Endothelial cell of umbilical vein (primary cell): ENCODE measurements at regions not wholly inside any gene's neighbourhood (a gene's known extent, or its start where the extent isn't known, plus 50 kb on each side); places are given as distances from the start of the nearest gene placed in this dataset.

Source experiments
- EZH2 ChIP-seq: IDR thresholded peaks from 2 replicates; pipeline ENCODE4 v1.6.1; 2012; ENCODE audit warnings: borderline replicate concordance, low read depth, mild to moderate bottlenecking, moderate library complexity, low read length, inconsistent platforms; ENCODE audit not compliant: severe bottlenecking
- FOS ChIP-seq: IDR thresholded peaks from 2 replicates; pipeline ENCODE4 v1.6.1; 2011; ENCODE audit warnings: mild to moderate bottlenecking, low read length, moderate library complexity, borderline replicate concordance; ENCODE audit not compliant: insufficient read depth
- MYC ChIP-seq: IDR thresholded peaks from one replicate; pipeline ENCODE4 v1.6.1; 2011; ENCODE audit warnings: mild to moderate bottlenecking, low read depth, low read length
- POLR2A ChIP-seq: IDR thresholded peaks from 2 replicates; pipeline ENCODE4 v1.6.1; 2012; ENCODE audit warnings: low read depth, mild to moderate bottlenecking, control low read depth, low read length
- POLR2AphosphoS5 ChIP-seq: IDR thresholded peaks from 2 replicates; pipeline ENCODE4 v1.6.1; 2012; ENCODE audit warnings: low read depth, mild to moderate bottlenecking, control low read depth, low read length, moderate library complexity; ENCODE audit not compliant: insufficient read depth
- TF ChIP-seq, protein P1 (sequence below), 2 donors: IDR thresholded peaks; 1 replicate in 1 of 2; 2 replicates in 1 of 2; pipeline ENCODE4 v1.5.1; 2011; ENCODE audit warnings: low read length in 2 of 2, mild to moderate bottlenecking in 2 of 2, moderate library complexity in 2 of 2, control low read depth in 1 of 2, inconsistent platforms in 1 of 2, low read depth in 1 of 2; ENCODE audit not compliant: insufficient read depth in 1 of 2; ENCODE audit errors: extremely low read depth in 1 of 2

DNA sequence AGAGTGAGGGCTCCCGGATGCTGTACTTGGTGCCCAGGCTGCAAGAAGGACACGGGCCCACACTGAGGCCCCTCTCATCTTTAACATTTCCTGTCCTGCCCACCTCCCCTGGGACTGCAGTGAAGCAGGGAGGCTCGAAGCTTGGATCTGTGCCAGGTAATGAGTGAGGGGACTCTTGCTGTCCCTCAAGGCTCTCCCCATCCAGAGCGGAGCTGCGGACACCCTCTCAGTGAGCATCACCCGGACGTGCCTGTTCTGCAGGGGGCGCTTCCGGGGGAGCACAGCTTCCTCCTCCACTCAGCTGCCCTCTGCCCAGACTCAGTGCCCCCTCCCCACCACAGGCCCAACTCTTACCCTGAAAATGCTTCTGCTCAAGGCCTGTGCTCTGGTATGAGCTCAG lies 150.0 kb upstream of the MYCN start:
- TF ChIP-seq, protein P1, sequence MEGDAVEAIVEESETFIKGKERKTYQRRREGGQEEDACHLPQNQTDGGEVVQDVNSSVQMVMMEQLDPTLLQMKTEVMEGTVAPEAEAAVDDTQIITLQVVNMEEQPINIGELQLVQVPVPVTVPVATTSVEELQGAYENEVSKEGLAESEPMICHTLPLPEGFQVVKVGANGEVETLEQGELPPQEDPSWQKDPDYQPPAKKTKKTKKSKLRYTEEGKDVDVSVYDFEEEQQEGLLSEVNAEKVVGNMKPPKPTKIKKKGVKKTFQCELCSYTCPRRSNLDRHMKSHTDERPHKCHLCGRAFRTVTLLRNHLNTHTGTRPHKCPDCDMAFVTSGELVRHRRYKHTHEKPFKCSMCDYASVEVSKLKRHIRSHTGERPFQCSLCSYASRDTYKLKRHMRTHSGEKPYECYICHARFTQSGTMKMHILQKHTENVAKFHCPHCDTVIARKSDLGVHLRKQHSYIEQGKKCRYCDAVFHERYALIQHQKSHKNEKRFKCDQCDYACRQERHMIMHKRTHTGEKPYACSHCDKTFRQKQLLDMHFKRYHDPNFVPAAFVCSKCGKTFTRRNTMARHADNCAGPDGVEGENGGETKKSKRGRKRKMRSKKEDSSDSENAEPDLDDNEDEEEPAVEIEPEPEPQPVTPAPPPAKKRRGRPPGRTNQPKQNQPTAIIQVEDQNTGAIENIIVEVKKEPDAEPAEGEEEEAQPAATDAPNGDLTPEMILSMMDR (IDR thresholded peaks at IDR 0.05; ENCODE audit: extremely low read depth in 1 of 2, insufficient read depth in 1 of 2, low read depth in 1 of 2, low read length in 2 of 2) = no peak
- TF ChIP-seq POLR2A (no peak), POLR2AphosphoS5 (no peak), EZH2 (no peak), FOS (no peak), MYC (no peak)
